ENCODE measurements at regions not wholly inside any gene's neighbourhood (a gene's known extent, or its start where the extent isn't known, plus 50 kb on each side); places are given as distances from the start of the nearest gene placed in this dataset.

- no peak for TF ChIP-seq CTCF (IDR thresholded peaks at IDR 0.05; ENCODE audit: insufficient read depth, low read depth, low read length, missing control alignments)
- H3K4me3 ChIP-seq (ENCODE audit: low read depth, low read length) = no peak overlapping the region
- DNase-seq (ENCODE audit: low read depth) = no peak
Observed at GRCh38 chr4:57168982-57169381, 58.8 kb upstream of the IGFBP7 start.

GRCh38 chr4:57163530-57164459 lies 53.6 kb upstream of the IGFBP7 start:
- DNase-seq (ENCODE audit: low read depth) = peak; percentile 75
- TF ChIP-seq CTCF (IDR thresholded peaks at IDR 0.05; ENCODE audit: insufficient read depth, low read depth, low read length, missing control alignments) = peak; percentile 91
- peak overlapping the region; percentile 67 for H3K4me3 ChIP-seq (ENCODE audit: low read depth, low read length)

GRCh38 chr4:57162499-57163019 lies 52.4 kb upstream of the IGFBP7 start:
- H3K4me3 ChIP-seq (ENCODE audit: low read depth, low read length) = no peak overlapping the region
- DNase-seq (ENCODE audit: low read depth) = no peak
- no peak for TF ChIP-seq CTCF (IDR thresholded peaks at IDR 0.05; ENCODE audit: insufficient read depth, low read depth, low read length, missing control alignments)

Measured in GM12865 (cell line).